LNCAP (cell line): ENCODE measurements at regions not wholly inside any gene's neighbourhood (a gene's known extent, or its start where the extent isn't known, plus 50 kb on each side); places are given as distances from the start of the nearest gene placed in this dataset.

Experiments
- TF ChIP-seq, protein P1 (sequence below): fragments of 450-650 bp; IDR thresholded peaks from 2 replicates; pipeline ENCODE4 v1.5.1; 2017; ENCODE audit warnings: mild to moderate bottlenecking

DNA sequence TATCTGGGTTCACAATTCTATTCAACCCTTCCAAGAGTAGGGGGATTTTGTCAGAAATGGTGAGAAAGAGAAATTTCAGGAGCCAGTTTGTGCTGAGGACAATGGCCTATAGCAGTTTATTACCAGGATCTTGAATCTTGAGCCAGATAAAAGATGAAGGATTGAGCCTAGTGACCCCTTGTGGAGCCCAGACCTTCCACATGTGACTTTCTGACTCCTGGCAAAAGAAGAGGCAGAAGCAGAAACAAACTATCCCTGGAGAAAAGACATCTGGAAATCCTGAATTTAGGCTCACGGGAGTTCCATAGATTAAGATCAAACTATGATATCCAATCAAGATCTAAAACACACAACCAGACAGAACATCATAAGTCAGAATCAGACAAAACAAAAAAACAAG lies 60.9 kb upstream of the CHRM2 start:
- TF ChIP-seq, protein P1, sequence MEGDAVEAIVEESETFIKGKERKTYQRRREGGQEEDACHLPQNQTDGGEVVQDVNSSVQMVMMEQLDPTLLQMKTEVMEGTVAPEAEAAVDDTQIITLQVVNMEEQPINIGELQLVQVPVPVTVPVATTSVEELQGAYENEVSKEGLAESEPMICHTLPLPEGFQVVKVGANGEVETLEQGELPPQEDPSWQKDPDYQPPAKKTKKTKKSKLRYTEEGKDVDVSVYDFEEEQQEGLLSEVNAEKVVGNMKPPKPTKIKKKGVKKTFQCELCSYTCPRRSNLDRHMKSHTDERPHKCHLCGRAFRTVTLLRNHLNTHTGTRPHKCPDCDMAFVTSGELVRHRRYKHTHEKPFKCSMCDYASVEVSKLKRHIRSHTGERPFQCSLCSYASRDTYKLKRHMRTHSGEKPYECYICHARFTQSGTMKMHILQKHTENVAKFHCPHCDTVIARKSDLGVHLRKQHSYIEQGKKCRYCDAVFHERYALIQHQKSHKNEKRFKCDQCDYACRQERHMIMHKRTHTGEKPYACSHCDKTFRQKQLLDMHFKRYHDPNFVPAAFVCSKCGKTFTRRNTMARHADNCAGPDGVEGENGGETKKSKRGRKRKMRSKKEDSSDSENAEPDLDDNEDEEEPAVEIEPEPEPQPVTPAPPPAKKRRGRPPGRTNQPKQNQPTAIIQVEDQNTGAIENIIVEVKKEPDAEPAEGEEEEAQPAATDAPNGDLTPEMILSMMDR = no peak

DNA sequence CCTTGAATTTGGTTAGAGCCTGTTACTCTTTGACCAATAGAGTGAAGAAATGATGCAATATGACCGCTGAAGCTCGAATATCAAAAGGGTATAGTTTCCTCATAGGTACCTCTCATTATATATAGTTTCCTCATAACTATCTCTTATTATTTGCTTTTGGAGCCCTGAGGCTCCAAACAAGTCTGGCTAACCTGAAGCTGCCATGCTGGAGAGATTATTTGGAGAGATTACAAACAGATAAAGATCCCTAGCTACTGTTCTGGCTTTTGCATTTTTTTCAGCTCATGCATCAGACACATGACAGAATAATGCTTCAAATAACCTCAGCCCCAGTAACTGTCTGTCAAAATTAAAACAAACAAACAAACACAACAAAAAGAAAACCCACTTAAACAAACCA lies 65.4 kb upstream of the CHRM2 start:
- TF ChIP-seq, protein P1 = no peak

DNA sequence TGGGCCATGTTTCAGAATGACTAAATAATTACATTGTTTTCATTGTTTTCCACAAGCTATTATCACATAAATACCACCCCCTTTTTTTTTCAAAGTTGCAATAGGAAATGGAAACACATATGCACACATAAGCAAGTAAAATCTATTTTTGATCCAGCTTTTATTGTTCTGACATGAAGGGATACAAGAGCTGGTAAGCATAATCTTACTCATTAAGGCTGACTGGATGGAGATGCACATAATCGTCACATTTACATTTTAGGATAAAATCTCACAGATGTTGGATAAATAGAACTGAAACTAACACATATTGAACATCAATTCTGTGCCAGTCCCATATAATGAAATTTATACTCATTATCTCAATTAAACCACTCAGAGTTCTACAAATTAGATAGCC lies 84.5 kb upstream of the CHRM2 start:
- TF ChIP-seq, protein P1 = no peak

DNA sequence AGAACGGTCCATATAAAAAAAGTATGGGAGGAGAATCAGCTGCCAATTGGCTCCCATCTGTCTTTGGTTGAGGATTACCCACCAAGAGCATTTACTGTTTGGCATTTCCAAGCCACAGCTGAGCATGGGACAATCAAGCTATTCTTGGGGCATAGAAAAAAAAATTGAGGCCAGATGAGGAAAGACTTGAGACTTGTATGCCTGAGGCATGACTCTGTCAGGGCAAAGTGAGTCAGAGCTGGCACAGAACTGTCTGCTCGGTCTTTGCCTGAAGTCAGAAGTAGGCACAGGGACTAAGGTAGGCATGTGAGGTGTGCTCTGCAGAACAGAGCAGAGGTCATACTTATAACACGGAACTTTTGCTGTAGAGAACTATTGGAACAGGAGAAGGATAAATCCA lies 126.5 kb upstream of the CHRM2 start:
- TF ChIP-seq, protein P1 = no peak

DNA sequence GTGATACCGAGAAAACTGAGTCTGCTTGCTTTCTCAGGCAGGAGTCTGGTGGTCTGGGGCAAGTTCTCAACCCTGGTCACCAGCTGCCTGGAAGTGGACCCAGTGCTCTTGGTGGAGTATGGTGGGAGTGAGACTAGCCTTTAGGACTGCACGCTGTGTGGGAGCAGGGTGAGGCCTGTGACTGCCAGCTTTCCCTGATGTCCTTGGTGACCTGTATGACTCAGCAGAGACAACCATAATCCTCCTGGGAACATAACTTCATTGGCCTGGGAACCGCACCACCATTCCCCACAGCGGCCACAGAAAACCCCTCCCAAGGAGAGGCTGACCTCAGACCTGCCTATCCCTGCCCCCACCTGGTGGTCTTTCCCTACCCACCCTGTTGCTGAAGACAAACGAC lies 139.5 kb upstream of the CHRM2 start:
- TF ChIP-seq, protein P1 = no peak

DNA sequence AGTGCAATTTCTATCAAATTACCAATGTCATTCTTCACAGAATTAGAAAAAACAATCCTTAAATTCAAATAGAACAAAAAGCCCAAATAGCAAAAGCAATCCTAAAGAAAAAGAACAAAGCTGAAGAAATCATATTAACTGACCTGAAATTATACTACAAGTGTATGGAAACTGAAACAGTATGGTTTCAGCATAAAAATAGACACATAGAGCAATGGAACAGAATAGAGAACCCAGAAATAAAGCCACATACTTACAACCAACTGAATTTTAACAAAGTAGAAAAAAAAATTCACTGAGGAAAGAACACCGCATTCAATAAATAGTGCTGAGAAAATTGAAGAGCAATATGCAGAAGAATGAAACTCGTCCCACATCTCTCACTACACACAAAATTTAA lies 142.0 kb upstream of the CHRM2 start:
- TF ChIP-seq, protein P1 = no peak

DNA sequence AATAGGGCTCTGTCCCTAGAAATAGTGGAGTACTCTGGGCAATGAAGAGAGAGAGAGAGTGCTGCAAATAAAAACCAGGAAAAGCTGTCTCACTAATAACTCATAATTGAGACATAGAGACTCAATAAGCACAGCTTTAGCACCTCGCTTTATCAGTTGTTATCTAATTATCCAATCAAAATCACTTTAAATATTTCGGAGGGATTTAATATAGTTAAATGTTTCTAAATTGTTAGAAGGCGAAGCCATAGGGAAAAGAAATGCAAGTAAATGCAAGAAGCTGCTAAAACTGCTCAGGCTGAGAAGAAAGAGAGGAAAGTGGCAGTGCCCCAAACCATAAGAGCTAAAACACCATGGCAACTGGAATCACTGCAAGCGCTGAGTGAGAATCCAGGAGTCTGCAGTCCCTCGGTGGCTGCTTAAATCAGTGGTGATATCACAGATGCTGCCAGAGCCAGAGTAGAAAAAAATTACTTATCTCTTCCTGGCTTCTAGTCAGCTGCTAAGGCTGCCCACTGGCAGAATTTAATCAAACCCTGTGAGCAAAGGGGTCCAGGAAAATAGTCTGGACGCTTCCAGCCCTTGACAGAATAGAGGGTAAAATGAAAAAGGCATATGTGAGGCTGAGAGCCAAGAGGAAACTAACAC lies 150.4 kb upstream of the CHRM2 start:
- TF ChIP-seq, protein P1 = no peak

DNA sequence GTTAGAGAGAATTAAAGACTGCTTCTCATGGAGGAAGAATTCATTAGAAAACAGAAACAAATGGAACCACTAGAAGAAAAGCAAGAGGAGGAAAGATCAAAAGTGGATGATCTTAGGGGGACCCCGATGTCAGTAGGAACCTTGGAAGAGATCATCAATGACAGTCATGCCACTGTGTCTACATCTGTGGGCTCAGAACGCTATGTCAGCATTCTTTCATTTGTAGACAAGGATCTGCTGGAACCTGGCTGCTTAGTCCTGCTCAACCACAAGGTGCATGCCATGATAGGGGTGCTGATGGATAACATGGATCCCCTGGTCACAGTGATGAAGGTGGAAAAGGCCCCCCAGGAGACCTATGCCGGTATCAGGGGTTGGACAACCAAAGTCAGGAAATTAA lies 154.4 kb upstream of the CHRM2 start:
- TF ChIP-seq, protein P1 = no peak
